NCI-H524 (cell line): ENCODE measurements at regions not wholly inside any gene's neighbourhood (a gene's known extent, or its start where the extent isn't known, plus 50 kb on each side); places are given as distances from the start of the nearest gene placed in this dataset.
A peak's percentile ranks its signal among the peaks of the same experiment; 100 is the strongest.
"Not testable (repeated sequence)": the region's sequence is repeated elsewhere in the genome, so short reads cannot be mapped to it uniquely, and the experiment has no call there.

Experiments used
- DNase-seq, 2 experiments: peaks; one replicate each; lab custom pipeline; 2025; lab: John Stamatoyannopoulos, UW

DNA sequence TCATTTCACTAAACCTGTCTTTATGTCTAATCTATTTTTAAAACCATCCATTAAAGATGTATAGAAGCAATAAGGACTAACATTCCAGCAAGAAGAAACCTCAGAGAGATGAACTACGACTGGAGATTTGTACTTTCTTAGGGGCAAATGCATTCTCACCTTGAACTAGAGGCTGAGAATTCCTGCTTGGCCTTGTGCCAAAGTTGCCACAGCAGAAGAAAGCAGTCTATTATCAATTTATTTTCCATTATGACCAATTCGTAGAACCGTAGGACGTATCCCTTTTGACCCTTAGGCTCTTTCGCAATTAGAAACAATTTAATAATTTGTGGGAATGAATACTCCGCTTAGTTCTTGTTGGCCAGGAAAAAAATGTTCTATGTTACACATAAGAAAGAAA lies 1647.4 kb upstream of the CDH9 start:
- DNase-seq: no peak

- no peak for DNase-seq
Observed at GRCh38 chr5:28678899-28679298, 1640.5 kb upstream of the CDH9 start.

DNA sequence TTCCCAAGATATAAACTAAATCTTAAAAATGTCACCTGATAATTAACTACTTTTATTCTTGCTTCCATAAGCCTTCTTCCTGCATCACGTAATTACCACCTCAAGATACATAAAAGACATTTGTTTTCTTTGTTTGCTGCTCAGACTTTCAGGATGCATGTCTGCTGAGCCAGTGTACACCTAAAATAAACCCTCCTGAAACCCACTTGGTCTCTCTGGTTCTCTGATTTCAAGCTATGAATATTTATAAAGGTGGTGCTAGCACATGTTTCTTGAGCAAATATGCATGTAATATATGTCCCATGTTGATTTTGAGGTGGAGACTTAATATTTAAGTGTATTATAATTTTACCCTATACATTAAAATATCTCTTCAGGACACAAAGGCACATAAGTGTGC lies 1627.7 kb upstream of the CDH9 start:
- DNase-seq: no peak

GRCh38 chr5:28648108-28648507 lies 1609.7 kb upstream of the CDH9 start:
- peak; percentile 38 to 72 for DNase-seq

GRCh38 chr5:28632607-28633006 lies 1594.2 kb upstream of the CDH9 start:
- DNase-seq: no peak

- DNase-seq: no peak
Observed at GRCh38 chr5:28603869-28604268, 1565.5 kb upstream of the CDH9 start.

DNA sequence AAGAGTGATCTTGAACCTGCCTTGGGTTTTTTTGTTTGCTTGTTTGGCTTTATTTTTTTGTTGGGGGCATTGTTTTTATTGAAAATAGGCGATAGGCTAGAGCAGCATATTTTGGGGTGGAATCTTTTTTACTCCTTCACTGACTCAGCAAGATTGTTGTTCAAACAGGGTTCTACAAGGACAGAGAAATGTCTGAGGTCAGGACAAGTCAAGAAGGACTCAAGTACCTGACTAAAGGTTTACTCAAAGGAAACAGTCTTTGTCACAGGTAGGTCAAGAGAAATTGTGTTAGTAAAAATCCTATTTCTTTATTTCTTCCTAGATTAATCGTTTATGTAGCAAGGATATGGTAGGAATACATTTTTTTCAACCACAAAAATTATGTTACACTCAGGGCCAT lies 1564.0 kb upstream of the CDH9 start:
- no peak for DNase-seq

GRCh38 chr5:28596707-28597106 lies 1558.3 kb upstream of the CDH9 start:
- not testable (repeated sequence) for DNase-seq

GRCh38 chr5:28580616-28581015 lies 1542.2 kb upstream of the CDH9 start:
- peak; percentile 7 to 76 for DNase-seq

DNA sequence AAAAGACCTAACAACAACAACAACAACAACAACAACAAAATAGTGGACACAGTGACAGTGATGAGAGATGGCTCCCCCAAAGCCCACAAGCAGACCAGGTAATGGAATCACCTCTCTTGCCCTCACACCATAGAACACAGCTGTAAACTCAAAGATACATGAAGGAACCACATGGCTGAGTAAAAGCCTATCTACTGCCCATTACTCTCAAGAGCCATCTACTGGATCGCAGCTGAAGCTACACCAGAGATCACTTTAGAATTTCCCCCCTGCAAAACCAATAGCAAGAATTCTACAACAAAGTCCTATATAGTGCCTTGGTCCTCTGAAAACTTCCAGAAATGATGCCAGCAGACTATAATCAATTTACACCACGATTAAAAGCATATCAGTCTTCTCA lies 1537.6 kb upstream of the CDH9 start:
- DNase-seq: peak; percentile 45 to 68

DNA sequence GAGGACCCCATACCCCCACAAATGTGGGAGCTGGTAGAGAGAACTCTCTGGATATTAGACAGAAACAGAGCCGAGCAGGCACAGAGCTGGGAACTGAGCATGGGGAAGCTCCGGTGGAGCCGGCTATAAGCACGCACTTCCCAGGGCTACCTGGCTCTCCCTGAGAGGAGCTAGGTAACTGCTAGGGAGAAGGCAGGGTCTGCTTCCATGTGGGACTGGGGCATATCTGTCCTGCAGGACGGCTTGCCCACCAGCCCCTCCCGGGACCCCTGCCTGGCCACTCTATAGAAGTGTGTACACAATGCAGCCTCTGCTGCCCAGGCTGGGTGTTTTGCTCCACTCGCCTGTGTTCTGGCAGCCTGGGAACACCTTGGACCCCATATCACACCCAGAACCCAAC lies 1537.0 kb upstream of the CDH9 start:
- no peak for DNase-seq

DNA sequence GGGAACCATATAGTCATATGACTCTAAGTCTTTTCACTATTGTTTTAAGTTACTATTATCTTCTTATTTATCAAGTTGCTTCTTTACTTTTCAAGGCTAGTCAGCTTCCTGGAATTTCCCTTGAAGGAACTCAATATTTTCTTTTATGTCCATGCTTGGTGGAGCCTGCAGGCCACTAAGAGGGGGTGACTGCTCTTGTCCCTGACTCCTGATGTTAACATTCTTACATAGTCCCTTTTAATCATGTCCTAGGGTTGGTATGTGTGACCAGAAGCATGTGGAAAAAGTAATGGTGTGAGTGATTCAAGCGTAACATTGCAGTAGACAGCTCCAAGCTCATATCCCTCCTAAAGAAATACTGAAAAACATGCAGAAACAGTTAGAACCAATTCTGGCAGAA lies 1536.2 kb upstream of the CDH9 start:
- no peak for DNase-seq

GRCh38 chr5:28567048-28567447 lies 1528.7 kb upstream of the CDH9 start:
- DNase-seq: no peak

- DNase-seq: no peak
Observed at GRCh38 chr5:28561522-28561921, 1523.1 kb upstream of the CDH9 start.

GRCh38 chr5:28558196-28558595 lies 1519.8 kb upstream of the CDH9 start:
- DNase-seq: no peak

- DNase-seq: no peak
Observed at GRCh38 chr5:28557114-28557513, 1518.7 kb upstream of the CDH9 start.

GRCh38 chr5:28549588-28549987 lies 1511.2 kb upstream of the CDH9 start:
- DNase-seq: no peak

DNA sequence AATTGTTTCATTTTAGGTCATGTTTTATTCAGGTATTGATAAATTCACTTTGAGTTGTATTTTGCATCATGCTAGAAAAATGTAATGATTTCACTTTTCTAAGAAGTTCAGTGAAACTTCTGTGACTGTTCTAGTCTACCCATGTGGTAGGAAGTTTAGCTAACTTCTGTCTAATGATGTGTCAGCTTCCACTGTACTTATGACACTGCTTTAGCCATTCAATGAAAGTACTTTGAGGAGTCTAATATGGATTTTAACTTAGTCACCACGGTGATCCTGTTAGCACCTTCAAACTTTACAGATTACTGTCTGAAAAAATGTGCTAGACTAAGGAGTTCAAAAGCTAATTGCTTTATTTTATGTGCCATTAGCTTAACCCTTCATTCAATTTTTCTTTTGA lies 1510.5 kb upstream of the CDH9 start:
- DNase-seq: no peak

DNA sequence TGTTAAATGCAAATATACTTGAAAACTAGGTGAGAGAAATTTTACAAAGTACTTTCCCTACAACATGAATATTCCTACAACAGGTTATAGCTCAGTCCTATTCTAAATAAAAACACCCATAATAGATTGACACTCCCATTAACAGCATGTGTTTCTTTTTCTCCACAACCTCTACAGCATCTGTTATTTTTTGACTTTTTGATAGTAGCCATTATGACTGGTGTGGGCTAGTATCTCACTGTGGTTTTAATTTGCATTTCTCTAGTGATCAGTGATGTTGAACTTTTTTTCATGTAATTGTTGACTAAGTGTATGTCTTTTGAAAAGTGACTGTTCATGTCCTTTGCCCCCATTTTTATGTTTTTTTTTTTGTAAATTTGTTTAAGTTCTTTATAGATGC lies 1506.1 kb upstream of the CDH9 start:
- DNase-seq: no peak

DNA sequence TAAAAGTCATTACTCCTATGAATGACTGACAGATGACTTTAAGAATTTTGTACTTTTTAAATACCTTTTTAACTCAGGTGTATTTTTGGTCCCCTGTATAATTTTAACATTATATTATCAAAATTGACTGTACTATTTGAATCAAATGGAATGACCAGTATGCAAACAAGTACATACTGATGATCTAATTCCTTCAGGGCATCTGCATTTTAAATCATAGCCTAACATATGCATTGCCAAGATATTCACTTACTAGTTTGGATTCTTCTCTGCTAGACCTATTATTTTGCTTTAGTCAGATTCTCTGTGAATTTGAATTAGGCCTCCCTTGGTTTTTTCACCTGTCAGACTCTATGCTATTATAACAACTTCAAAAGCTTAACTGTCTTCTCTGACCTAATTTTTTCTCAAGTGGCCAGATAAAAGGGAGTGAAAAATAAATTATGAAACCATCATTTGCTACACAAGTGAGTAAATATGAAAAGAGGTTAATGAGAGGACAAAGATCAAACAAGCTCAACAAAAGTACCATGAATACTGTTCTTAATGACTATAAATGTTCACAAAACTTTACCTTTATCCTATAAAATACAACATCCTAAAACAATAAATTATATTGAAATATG lies 1505.2 kb upstream of the CDH9 start:
- no peak for DNase-seq

DNA sequence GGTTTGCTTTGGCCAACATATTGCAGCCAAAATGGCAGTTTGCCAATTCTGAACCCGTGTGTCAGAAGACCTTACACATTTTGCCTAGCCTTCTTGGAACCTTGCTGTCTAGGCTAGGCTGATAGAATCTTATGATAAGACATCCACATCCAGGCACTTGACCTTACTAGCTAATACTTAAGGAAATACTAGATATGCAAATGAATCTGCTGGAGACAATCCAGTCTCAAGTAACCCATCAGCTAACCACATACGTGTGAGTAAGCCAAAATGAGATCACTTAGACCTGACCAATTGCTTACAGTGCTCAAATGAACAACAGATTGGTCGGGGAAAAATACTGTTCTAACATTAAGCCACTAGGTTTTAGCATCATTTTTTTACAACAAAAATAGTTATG lies 1504.6 kb upstream of the CDH9 start:
- DNase-seq: peak in 1 of 2 experiments; percentile 79

GRCh38 chr5:28523888-28524635 lies 1485.7 kb upstream of the CDH9 start:
- DNase-seq: no peak

GRCh38 chr5:28523416-28523815 lies 1485.0 kb upstream of the CDH9 start:
- no peak for DNase-seq

DNA sequence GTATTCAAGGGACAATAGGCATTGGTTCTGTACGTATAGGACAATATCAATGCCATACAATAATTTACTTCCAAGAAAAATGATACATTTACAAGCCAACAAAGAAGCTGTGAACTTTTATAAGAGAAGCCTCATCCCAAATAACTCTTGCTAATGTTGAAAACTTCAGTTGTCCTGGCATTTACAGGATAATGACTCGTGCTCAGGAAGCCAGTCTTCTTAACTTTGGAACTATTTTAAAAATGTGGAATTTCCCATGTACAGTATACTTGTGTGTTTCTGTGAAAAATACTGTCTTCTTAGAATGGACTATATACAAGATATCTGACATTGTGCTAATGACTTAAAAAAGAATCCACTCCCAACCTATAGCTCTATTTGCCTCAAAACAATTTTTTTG lies 1479.3 kb upstream of the CDH9 start:
- no peak for DNase-seq
